ENCODE measurements at regions not wholly inside any gene's neighbourhood (a gene's known extent, or its start where the extent isn't known, plus 50 kb on each side); places are given as distances from the start of the nearest gene placed in this dataset.
"Not testable (repeated sequence)": the region's sequence is repeated elsewhere in the genome, so short reads cannot be mapped to it uniquely, and the experiment has no call there.

DNA sequence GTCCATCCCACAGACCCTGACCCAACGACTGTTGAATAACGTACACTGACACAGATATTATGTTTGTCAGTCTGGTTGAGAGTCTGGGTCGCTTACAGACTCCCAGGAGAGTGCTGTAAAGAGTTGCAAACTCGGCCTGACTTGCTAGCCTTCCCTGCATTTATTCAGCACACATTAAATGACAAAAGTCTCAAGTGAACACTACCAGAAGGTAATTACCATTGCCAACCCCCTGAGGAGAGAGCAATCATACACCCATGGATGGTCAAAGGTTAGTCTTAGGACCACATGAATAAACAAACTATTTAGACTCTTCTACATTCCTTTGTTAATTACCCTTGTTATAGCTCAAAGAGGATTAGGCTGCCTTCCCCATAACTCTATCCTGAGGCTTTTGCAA is 1048.6 kb downstream of the PCDH17 start:
- H3K4me3 ChIP-seq: no peak overlapping the region
- no peak overlapping the region for H3K27ac ChIP-seq

DNA sequence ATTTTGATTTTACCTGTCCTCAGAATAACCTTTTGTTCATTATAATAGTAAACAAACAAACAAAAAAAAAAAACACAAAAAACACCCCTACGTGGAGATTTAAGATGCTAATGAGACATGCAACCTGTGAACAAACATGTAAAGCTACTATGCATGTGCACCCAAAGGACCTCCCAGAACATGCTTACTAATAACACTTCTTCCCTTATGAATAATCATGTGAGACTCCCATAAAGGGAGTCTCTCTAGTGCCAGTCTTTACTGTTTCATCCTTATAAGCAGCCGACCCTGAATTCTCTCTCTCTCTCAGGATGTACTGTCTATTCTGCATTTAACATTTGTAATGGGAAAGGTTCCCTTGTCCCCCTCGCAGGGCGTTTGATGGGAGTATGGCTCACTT is 1051.1 kb downstream of the PCDH17 start:
- Histone ChIP-seq H3K4me3 (no peak overlapping the region), H3K27ac (no peak overlapping the region)

DNA sequence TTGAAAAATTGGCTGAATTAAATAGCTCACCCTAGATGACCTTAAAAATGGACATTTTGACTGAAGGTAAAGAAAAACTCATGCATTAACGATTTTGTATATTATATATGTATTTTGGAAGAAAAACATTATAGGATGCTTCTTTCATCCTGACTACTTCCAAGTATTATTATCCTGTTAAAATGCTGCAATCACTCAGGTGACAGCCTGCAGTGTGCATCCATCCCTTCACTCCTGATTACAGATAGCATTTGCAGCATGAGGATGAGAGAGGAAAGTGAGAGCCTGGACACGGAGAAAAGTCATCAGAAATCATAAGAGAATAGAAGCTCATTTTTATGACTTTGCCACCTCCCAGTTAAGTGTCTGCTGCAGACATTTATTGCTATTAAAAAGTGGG is 1055.6 kb downstream of the PCDH17 start:
- Histone ChIP-seq H3K27ac (no peak overlapping the region), H3K4me3 (no peak overlapping the region)

DNA sequence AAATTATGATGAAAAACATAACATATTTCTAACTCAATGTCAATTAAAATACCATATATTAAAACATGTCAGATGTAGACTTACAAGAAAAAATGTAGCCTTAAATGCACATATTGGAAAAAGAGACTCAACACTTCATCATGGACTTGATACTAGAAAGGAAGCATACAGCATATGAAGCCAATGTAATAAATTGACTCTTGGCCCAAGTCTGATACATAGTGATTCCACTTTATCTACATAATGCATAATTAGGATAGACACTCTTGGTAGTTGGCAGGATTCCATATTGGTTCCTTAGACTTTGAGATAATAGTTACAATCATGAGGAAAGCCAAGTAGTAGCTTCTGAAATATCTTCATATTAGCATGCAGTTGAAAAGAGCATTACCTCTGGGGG is 1067.0 kb downstream of the PCDH17 start:
- Histone ChIP-seq H3K27ac (no peak overlapping the region), H3K4me3 (no peak overlapping the region)

DNA sequence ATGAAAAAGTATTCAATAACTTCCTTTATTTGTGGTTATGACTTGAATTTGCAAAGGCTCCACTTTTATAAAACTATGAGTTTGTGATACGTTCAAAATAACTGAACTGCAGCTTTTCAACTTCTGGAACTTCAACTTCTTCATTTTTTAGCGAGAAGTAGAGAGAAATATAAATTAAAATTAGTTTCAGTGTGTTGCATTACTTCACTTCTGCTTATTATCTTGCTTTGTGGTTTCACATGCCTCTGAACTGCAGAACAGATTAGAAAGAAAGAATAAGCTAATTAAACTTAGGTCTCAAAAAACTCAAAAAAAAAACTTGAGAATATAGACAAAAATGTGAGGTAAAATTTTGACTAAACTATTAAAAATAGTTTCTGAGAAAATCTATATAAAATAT is 1073.4 kb downstream of the PCDH17 start:
- Histone ChIP-seq H3K27ac (no peak overlapping the region), H3K4me3 (no peak overlapping the region)

DNA sequence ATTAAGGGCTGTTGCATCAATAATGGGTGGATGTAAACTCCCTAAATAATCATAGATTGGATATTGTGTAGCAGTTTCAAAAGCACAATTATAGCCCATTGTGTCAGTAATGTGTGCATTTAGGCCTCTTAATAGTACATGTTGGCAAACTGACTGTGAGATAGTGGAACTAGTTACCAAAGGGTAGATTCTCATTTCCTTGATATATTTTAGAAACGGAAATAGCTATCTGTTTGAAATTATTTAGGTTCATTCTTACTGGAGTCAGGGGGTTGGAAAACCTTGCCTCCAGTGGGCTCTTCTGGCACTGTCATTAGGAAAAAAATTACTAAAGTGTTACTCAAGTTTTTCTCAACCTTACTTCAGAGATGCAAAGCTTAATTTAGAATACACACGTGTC is 1074.9 kb downstream of the PCDH17 start:
- Histone ChIP-seq H3K4me3 (no peak overlapping the region), H3K27ac (no peak overlapping the region)

DNA sequence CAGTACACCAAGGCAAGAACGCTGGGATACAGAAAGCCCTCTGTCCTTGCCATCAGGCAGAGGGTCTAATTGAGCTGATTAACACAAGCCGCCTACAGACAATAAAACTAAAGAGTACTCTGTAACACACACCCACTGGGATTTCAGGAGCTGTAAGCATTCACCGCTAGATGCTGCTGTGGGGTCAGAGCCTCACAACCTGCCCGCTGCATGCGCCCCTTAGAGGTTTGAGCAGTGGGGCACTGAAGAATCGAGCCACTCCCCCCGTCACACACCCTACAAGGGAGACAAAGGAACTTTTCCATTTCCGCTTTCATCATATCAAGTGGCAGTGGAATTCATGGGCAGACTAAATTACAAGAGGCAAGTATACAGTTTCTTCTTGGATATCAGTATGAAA is 1080.6 kb downstream of the PCDH17 start:
- Histone ChIP-seq H3K27ac (no peak overlapping the region), H3K4me3 (no peak overlapping the region)

DNA sequence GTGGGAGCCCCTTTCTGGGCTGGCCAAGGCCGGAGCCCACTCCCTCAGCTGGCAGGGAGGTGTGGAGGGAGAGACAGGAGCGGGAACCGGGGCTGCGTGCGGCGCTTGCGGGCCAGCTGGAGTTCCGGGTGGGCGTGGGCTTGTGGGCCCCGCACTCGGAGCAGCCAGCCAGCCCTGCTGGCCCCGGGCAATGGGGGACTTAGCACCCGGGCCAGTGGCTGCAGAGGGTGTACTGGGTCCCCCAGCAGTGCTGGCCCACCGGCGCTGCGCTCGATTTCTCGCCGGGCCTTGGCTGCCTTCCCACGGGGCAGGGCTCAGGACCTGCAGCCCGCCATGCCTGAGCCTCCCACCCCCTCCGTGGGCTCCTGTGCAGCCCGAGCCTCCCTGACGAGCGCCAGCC is 1082.5 kb downstream of the PCDH17 start:
- H3K27ac ChIP-seq, H3K4me3 ChIP-seq: not testable (repeated sequence)

DNA sequence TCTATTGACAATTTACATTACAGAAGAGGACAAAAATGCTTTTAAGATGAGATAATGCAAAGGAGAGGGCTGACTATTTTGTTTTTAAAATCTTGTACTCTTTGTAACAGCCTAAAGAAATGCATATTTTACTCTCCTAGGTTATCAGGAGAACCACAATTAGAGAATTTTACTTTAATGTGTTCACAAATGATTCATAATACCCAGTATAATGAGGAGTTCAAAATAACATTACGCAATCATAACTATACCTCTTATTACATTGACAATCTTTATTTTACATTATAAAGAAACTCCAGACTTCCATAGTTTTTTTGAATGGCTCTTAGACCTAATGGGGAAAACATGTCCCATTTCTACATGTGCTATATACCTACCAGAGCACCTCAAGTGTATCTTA is 1089.7 kb downstream of the PCDH17 start:
- H3K4me3 ChIP-seq: no peak overlapping the region

DNA sequence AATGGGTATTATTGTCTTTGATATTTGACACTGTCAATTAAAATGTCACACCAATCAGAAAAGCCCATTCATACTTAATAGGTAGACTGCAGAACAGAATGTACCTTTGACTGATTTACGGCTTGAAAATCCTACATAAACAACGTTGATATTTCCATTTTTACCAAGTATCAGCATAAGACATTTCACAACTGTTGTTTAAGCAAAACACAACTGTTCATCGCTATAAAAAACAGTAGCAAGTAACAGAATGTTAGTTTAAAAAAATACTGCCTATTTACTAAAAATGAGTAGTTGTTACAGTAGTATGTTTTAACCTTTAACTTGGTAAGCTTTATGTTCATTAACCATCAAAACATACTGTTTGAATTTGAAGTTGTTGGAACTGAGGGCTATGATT is 1096.6 kb downstream of the PCDH17 start:
- Histone ChIP-seq H3K27ac (no peak overlapping the region), H3K4me3 (no peak overlapping the region)

More for the DNA sequence above, 1089.7 kb downstream of the PCDH17 start:
- H3K27ac ChIP-seq: no peak overlapping the region

DNA sequence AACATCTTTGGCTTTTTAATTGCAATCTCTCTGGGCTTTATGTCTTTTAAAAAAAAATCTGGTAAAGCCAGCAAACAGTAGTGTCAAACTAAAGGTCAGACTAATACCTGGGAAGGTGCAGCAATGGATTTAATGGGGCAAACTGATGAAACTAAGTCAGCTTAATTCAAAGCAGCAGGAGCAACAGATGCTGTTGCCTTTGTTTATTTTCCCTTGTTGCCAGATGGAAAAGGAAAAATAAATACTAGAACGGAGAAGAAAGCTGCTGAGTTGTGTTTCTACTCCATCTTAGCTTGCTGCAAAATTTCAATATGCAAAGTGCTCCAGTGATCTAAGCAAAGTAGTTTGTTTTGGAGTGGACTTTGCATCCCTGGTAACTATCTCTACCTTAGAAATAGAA is 1097.8 kb downstream of the PCDH17 start:
- no peak overlapping the region for H3K4me3 ChIP-seq
- no peak overlapping the region for H3K27ac ChIP-seq

DNA sequence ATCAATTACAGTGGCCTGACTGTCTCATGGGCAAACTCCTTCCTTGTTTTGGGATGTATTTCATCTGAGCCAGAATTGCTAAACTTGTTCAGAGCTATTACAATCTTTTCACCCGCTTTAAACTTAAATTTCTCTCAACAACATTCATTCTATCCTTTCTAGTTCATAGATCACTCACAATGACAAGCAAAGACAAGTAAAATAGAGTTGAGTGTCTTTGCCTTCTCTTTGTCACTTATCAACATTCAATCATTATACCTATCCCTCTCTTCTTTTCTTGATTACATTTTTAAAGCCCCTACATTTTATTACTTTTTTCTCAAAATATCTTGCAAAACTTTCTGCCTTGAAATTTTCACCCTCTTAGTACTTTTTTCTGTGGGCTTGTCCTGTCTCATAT is 1113.1 kb downstream of the PCDH17 start:
- Histone ChIP-seq H3K27ac (no peak overlapping the region), H3K4me3 (no peak overlapping the region)

DNA sequence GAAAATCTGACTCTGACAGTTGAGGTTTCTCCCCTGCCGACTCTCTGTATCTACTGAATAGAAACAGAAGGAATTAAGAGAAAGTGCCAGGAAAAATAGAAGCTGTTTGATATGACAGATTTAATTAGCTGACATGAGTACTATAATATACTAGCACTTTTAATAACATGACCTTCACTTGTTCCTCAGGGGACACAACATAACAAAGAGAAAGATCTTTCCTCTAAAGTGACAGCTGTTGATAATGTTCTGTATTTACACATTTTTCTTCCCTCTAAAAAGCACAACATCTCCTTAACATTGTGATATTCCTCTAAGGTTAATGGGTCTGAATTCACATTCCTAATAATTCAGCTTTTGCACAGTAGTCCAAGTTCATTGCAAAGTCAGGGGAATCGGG is 1136.0 kb downstream of the PCDH17 start:
- H3K27ac ChIP-seq: no peak overlapping the region
- no peak overlapping the region for H3K4me3 ChIP-seq

DNA sequence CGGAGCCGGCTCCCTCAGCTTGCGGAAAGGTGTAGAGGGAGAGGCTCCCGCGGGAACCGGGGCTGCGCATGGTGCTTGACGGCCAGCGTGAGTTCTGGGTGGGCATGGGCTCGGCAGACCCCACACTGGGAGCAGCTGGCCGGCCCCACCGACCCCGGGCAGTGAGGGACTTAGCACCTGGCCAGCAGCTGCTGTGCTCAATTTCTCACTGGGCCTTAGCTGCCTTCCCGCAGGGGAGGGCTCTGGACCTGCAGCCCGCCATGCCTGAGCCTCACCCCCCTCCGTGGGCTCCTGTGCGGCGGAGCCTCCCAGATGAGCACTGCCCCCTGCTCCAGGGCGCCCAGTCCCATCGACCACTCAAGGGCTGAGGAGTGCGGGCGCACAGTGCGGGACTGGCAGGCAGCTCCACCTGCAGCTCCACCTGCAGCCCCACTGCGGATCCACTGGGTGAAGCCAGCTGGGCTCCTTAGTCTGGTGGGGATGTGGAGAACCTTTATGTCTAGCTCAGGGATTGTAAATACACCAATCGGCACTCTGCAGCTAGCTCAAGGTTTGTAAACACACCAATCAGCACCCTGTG is 1141.8 kb downstream of the PCDH17 start:
- H3K4me3 ChIP-seq: no peak overlapping the region
- H3K27ac ChIP-seq: no peak overlapping the region

DNA sequence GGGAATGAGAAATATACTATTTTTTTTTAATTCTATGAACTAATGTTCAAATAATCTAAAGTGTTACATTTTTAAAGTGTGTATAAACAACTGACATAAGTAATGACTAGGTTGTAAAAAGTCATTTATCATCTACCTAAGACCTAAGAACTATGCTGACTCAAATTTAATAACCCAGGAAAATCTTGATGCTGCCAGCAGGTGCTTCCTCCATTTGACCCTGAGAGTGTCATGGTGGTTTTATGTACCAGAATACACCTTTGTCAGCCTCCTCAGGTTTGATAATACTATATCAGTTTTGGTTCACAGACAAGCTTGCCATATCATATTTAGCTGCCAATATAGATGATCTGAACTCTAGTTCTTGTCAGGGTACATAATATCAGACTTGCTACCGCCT is 1151.2 kb downstream of the PCDH17 start:
- H3K4me3 ChIP-seq: no peak overlapping the region
- H3K27ac ChIP-seq: no peak overlapping the region

DNA sequence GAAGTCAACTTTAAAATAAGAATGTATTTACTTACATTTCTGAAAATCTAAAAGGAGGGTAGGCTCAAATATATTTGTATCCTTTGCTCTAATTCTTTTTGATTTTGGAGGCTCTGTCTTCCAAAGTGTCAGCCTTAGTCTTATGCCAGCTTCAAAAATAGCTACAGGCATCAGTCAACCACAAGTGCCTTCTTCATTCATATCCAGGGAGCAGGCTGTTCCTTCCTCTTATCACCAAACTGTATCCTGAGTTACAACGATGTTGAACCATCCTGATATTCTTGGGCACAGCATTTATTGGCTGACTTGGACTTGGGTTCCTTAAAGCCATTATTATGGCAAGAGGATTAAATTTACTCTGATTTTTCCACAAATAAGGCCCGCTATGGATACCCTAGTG is 1161.3 kb downstream of the PCDH17 start:
- no peak overlapping the region for H3K4me3 ChIP-seq
- H3K27ac ChIP-seq: no peak overlapping the region

DNA sequence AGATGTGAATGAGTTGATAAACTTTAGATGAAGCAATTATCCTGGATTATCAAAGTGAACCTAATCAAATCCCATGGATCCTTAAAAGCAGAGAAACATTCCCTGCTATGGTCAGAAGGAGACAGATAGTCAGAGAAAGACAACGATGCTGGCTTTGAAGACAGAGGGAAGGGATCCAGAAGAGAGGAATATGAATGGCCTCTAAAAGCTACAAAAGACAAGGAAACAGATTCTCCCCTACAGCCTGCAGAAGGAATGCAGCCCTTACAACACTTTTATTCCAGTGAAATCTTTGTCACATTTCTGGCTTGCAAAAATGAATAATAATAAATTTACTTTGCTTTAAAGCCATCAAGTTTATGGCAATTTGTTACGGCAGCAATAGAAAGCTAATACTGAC is 1164.2 kb downstream of the PCDH17 start:
- Histone ChIP-seq H3K27ac (no peak overlapping the region), H3K4me3 (no peak overlapping the region)

DNA sequence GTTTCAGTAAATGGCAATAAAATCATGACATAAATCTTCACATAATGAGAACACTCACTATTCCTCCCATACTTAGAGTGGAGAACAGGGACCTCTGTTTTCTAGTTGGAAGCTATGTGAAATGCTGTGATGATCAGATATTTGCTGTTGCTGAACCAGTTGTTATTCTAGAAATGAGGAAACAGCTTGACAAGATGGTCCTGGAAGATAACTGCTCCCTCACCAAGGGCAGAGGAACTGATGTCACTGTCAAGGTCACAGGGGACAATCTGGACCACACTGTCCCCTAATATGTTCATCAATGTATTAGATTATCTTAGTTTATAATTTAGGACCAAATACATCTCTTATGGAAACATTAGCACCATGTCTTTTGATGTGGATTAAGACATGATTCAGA is 1173.3 kb downstream of the PCDH17 start:
- no peak overlapping the region for H3K27ac ChIP-seq
- no peak overlapping the region for H3K4me3 ChIP-seq

DNA sequence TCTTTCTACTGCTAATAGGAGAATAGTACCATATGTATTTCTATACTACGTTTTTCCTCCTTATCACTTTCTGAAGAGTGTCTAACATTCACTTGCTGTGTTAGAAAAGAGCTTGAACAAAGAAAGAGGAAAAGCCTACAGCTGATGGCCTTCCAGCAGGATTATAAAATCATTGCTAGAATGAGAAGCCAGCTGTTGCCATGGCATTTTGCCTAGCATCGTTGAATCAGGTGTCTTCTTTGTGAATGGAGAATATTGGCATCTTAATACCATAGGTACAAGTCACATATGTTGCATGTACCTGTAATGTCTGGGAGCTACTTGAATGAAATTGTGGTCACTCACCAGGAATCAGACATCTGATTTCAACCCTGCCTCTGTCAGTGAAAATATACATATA is 1174.9 kb downstream of the PCDH17 start:
- no peak overlapping the region for H3K27ac ChIP-seq
- H3K4me3 ChIP-seq: no peak overlapping the region

DNA sequence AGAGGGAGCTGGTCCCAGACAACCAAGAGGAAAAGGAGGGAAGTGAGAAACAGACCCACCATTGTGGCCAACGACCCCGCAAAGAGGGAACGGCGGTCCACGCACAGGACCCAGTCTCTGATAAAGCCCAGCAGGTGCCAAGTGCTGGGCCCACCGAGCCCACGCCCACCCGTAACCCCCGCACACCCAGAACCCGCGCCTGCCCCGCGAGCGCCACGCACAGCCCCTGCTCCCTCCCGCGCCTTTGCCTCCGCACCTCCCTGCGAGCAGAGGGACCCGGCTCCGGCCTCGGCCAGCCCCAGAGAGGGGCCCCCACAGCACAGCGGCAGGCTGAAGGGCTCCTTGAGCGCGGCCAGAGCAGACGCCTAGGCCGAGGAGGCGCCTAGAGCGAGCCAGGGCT is 1192.2 kb downstream of the PCDH17 start:
- Histone ChIP-seq H3K27ac (no peak overlapping the region), H3K4me3 (no peak overlapping the region)

DNA sequence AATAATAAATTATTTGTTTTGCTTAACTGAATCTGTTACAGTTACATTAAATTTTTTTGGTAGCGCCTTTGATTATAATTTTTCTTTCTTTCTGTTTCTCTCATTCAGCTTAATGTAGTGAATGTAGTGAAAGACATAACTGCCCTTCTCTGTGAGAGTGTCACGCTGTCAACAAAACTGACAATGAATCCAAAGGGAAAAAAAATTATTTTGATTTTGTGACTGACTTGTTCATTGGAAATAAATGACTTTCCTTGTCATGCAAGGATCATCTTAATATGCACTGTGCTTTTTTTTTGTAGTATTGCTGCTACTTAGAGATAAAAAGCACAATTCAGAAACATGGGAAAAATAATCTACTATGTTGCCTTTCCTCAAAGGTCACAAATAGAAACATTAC is 1196.4 kb downstream of the PCDH17 start:
- Histone ChIP-seq H3K4me3 (no peak overlapping the region), H3K27ac (no peak overlapping the region)

DNA sequence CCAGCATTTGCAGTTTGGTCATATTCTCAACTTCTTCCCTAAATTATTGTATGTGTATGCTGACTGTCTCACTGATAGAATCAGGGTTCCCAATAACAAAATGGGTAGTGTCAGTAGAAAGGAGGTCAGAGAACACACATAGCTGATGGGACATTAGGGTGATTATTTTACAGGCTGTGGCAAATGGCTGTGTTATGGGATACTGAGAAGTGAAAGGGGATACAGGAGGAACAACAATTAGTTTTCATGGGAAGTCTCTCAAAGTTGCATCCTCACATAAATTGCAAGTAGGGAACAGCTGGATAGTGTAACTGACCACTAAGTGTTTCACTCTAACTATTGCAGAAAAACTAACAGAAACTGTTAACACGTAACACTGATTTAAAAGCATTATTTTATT is 1199.3 kb downstream of the PCDH17 start:
- Histone ChIP-seq H3K4me3 (no peak overlapping the region), H3K27ac (no peak overlapping the region)

DNA sequence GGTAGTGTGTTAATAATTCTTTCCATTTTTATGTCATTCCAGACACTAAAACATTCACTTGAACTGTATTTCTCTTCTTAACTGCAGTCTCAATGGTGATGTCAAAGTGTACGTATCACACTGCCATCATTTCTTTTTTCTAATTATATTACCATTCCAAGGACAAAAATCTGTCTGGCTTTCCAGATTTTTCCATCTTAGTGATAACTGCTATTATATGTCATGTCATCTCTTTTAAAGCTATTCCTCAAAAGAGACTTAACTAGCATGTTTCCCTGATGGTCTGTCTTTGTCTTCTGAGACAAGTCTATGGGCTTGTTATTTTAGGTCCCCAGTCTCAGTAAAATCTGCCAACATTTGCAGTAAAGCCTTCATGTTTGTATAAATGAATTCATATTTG is 1207.1 kb downstream of the PCDH17 start:
- no peak overlapping the region for H3K27ac ChIP-seq
- no peak overlapping the region for H3K4me3 ChIP-seq

Measured in skin epidermis (tissue), 12 donors.